NB4 (cell line): ENCODE measurements at regions not wholly inside any gene's neighbourhood (a gene's known extent, or its start where the extent isn't known, plus 50 kb on each side); places are given as distances from the start of the nearest gene placed in this dataset.

ENCODE experiments used
- POLR2A ChIP-seq: IDR thresholded peaks from 2 replicates; pipeline ENCODE4 v1.6.1; 2011; ENCODE audit warnings: mild to moderate bottlenecking; ENCODE audit not compliant: insufficient read length; ENCODE audit errors: extremely low read depth
- TF ChIP-seq, protein P1 (sequence below): IDR thresholded peaks from one replicate; pipeline ENCODE4 v1.5.1; 2012; ENCODE audit warnings: low read depth, low read length

GRCh38 chr1:117712621-117713020 is 106.8 kb downstream of the TENT5C start:
- TF ChIP-seq, protein P1, sequence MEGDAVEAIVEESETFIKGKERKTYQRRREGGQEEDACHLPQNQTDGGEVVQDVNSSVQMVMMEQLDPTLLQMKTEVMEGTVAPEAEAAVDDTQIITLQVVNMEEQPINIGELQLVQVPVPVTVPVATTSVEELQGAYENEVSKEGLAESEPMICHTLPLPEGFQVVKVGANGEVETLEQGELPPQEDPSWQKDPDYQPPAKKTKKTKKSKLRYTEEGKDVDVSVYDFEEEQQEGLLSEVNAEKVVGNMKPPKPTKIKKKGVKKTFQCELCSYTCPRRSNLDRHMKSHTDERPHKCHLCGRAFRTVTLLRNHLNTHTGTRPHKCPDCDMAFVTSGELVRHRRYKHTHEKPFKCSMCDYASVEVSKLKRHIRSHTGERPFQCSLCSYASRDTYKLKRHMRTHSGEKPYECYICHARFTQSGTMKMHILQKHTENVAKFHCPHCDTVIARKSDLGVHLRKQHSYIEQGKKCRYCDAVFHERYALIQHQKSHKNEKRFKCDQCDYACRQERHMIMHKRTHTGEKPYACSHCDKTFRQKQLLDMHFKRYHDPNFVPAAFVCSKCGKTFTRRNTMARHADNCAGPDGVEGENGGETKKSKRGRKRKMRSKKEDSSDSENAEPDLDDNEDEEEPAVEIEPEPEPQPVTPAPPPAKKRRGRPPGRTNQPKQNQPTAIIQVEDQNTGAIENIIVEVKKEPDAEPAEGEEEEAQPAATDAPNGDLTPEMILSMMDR, result no peak
- TF ChIP-seq POLR2A, result no peak
